ENCODE measurements at regions not wholly inside any gene's neighbourhood (a gene's known extent, or its start where the extent isn't known, plus 50 kb on each side); places are given as distances from the start of the nearest gene placed in this dataset.

- no peak overlapping the region for H3K27ac Mint-ChIP-seq
- no peak for DNase-seq (ENCODE audit: low spot score in 2 of 2, unreplicated experiment in 2 of 2)
- TF ChIP-seq, protein P1, sequence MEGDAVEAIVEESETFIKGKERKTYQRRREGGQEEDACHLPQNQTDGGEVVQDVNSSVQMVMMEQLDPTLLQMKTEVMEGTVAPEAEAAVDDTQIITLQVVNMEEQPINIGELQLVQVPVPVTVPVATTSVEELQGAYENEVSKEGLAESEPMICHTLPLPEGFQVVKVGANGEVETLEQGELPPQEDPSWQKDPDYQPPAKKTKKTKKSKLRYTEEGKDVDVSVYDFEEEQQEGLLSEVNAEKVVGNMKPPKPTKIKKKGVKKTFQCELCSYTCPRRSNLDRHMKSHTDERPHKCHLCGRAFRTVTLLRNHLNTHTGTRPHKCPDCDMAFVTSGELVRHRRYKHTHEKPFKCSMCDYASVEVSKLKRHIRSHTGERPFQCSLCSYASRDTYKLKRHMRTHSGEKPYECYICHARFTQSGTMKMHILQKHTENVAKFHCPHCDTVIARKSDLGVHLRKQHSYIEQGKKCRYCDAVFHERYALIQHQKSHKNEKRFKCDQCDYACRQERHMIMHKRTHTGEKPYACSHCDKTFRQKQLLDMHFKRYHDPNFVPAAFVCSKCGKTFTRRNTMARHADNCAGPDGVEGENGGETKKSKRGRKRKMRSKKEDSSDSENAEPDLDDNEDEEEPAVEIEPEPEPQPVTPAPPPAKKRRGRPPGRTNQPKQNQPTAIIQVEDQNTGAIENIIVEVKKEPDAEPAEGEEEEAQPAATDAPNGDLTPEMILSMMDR (IDR thresholded peaks at IDR 0.05; ENCODE audit: unreplicated experiment), result no peak
- H3K27me3 Mint-ChIP-seq (ENCODE audit: low read depth), result no peaks in the 10 kb centered on the region
- H3K36me3 Mint-ChIP-seq, result no peaks in the 10 kb centered on the region
- H3K4me3 Mint-ChIP-seq, result no peak overlapping the region
- H3K9me3 Mint-ChIP-seq, result no peaks in the 10 kb centered on the region
- H3K4me1 Mint-ChIP-seq, result peaks cover 20% of the 10 kb centered on the region
These were observed 148.2 kb downstream of the SLC38A6 start for GRCh38 chr14:61129168-61129745.

- Mint-ChIP-seq H3K4me1 (peaks cover 20% of the 10 kb centered on the region), H3K4me3 (no peak overlapping the region), H3K27ac (peak overlapping the region; percentile 73), H3K9me3 (no peaks in the 10 kb centered on the region), H3K36me3 (no peaks in the 10 kb centered on the region), H3K27me3 (ENCODE audit: low read depth) (no peaks in the 10 kb centered on the region)
- DNase-seq (ENCODE audit: low spot score in 2 of 2, unreplicated experiment in 2 of 2), result no peak
- TF ChIP-seq, protein P1 (IDR thresholded peaks at IDR 0.05; ENCODE audit: unreplicated experiment), result no peak
These were observed 147.5 kb downstream of the SLC38A6 start for GRCh38 chr14:61128382-61129167.

- Mint-ChIP-seq H3K27me3 (ENCODE audit: low read depth) (no peaks in the 10 kb centered on the region), H3K4me3 (no peak overlapping the region), H3K4me1 (peaks cover 20% of the 10 kb centered on the region), H3K36me3 (no peaks in the 10 kb centered on the region), H3K9me3 (no peaks in the 10 kb centered on the region), H3K27ac (no peak overlapping the region)
- DNase-seq (ENCODE audit: low spot score in 2 of 2, unreplicated experiment in 2 of 2), result no peak
- TF ChIP-seq, protein P1 (IDR thresholded peaks at IDR 0.05; ENCODE audit: unreplicated experiment), result no peak
These were observed 145.8 kb downstream of the SLC38A6 start for GRCh38 chr14:61126603-61127498.

DNA sequence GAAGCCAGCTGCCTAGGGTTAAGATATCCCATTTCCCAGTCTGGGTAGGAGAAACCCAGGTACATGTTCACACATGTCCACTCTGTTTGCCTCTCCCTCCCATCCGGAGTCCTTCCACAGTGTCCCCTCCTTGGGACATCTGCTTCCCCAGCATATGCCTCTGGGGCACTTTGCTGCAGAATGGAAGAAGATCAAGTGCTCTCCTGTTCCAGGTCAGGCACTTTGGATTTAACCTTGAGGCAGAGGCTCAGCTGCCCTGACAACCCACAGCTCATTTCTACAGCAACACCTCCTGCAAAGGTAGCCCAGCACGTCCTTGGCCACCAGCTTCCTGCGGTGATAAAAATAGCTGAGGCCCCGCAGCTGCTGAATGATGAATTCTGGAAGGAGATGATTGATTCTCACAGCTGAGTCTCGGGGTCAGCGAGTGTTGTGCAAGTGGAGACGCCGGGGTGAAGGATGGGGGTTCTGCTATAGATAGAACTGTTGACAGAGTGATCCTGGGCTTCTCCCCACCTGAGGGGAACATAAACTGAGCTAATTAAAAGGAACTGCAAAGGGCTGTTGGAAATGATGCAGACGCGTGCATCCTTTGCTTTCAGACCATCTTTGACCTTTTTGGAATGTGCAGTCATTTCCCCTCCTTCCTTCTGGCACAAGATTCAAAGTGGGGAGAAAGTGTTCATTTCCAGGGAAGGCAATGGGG is 145.0 kb downstream of the SLC38A6 start:
- H3K4me3 Mint-ChIP-seq, result no peak overlapping the region
- TF ChIP-seq, protein P1 (IDR thresholded peaks at IDR 0.05; ENCODE audit: unreplicated experiment), result no peak
- no peaks in the 10 kb centered on the region for H3K36me3 Mint-ChIP-seq
- DNase-seq (ENCODE audit: low spot score in 2 of 2, unreplicated experiment in 2 of 2), result no peak
- no peaks in the 10 kb centered on the region for H3K27me3 Mint-ChIP-seq (ENCODE audit: low read depth)
- H3K9me3 Mint-ChIP-seq, result no peaks in the 10 kb centered on the region
- H3K4me1 Mint-ChIP-seq, result peaks cover 20% of the 10 kb centered on the region
- no peak overlapping the region for H3K27ac Mint-ChIP-seq
